PC-9 (cell line): ENCODE measurements at regions not wholly inside any gene's neighbourhood (a gene's known extent, or its start where the extent isn't known, plus 50 kb on each side); places are given as distances from the start of the nearest gene placed in this dataset.

ENCODE experiments used
- BruUV-seq: library from RNA; stranded (reverse); fragments of 400-500 nt; replicated peaks from 2 replicates; lab custom pipeline; 2021; lab: Mats Ljungman, UMichigan
- CTCF ChIA-PET: fragments of 300-600 bp; sonication (Branson Sonifier 250); formaldehyde crosslinking; loops from one replicate; lab custom pipeline; 2022; ENCODE audit warnings: antibody characterized with exemption; lab: Charles Lee
- POLR2A ChIA-PET: fragments of 300-600 bp; sonication (Branson Sonifier 250); formaldehyde crosslinking; loops from one replicate; lab custom pipeline; 2022; ENCODE audit warnings: antibody characterized with exemption; ENCODE audit not compliant: unreplicated experiment; lab: Charles Lee
- DNase-seq, 2 experiments: peaks; one replicate each; pipeline versions ENCODE4 v3.0.0 to v3.0.0-alpha.2; 2015 to 2022; ENCODE audit warnings: mixed read lengths in 1 of 2
- H2AFZ ChIP-seq: fragments of 200-600 bp; sonication (generic); 2 replicates; pipeline ENCODE4 v1.8.1; 2017; ENCODE audit warnings: antibody characterized with exemption
- H3F3A ChIP-seq: fragments of 200-600 bp; sonication (generic); 2 replicates; pipeline ENCODE4 v1.8.1; 2017; ENCODE audit warnings: antibody characterized with exemption, mild to moderate bottlenecking, low read depth; ENCODE audit not compliant: insufficient read depth
- H3K27ac ChIP-seq: fragments of 200-600 bp; sonication (generic); 2 replicates; pipeline ENCODE4 v1.6.1; 2016; ENCODE audit warnings: mixed run types
- H3K27me3 ChIP-seq: fragments of 200-600 bp; sonication (generic); 2 replicates; pipeline ENCODE4 v1.6.1; 2016; ENCODE audit warnings: low read depth, mixed run types; ENCODE audit not compliant: insufficient read depth
- H3K36me3 ChIP-seq: fragments of 200-600 bp; sonication (generic); 2 replicates; pipeline ENCODE4 v1.6.1; 2016; ENCODE audit warnings: low read depth, mixed run types
- H3K4me1 ChIP-seq: fragments of 200-600 bp; sonication (generic); replicated peaks from 2 replicates; pipeline ENCODE4 v1.6.1; 2016; ENCODE audit warnings: mixed run types; ENCODE audit not compliant: insufficient read depth
- H3K4me2 ChIP-seq: fragments of 200-600 bp; sonication (generic); 2 replicates; pipeline ENCODE4 v1.6.1; 2017; ENCODE audit warnings: mixed run types
- H3K4me3 ChIP-seq: fragments of 200-600 bp; sonication (generic); 2 replicates; pipeline ENCODE4 v1.6.1; 2016; ENCODE audit warnings: mixed run types
- H3K79me2 ChIP-seq: fragments of 200-600 bp; sonication (generic); 2 replicates; pipeline ENCODE4 v1.6.1; 2017; ENCODE audit warnings: low read depth, mixed run types
- H3K9me2 ChIP-seq: fragments of 200-600 bp; sonication (generic); 2 replicates; pipeline ENCODE4 v1.8.1; 2017; ENCODE audit warnings: mild to moderate bottlenecking; ENCODE audit not compliant: insufficient read depth
- H3K9me3 ChIP-seq: fragments of 200-600 bp; sonication (generic); 2 replicates; pipeline ENCODE4 v1.8.1; 2016; ENCODE audit warnings: low read depth; ENCODE audit not compliant: insufficient read depth
- H4K20me1 ChIP-seq: fragments of 200-600 bp; sonication (generic); 2 replicates; pipeline ENCODE4 v1.8.1; 2017; ENCODE audit not compliant: insufficient read depth
- CTCF ChIP-seq: fragments of 200-600 bp; sonication (generic); conservative IDR thresholded peaks from 2 replicates; pipeline ENCODE4 v1.6.1; 2017; ENCODE audit warnings: mixed run types, antibody characterized with exemption, mild to moderate bottlenecking, moderate library complexity
- EZH2 ChIP-seq: fragments of 200-600 bp; sonication (generic); IDR thresholded peaks from 2 replicates; pipeline ENCODE4 v1.8.0; 2017; ENCODE audit warnings: antibody characterized with exemption, low read depth
- intact Hi-C: fragments of 100-400 bp; cut with micrococcal nuclease; formaldehyde crosslinking; loops from one replicate; pipeline ENCODE4 v1.10.0; 2022; ENCODE audit not compliant: unreplicated experiment

DNA sequence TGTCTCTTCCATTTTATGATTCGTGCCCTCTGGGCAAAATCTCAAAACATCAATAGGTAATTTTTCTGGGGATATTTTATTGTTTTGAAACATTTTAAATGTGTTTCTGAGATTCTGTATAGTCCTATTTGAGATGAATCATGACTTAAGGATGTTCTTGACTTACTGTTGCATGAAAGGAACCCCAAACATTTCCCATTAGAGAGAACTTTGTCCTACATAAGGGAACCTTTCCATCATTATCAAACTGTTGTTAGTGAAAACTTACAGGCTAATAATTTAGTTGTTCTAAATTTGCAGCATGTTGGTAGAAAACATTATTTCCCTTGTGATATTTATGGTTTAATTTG, 523.3 kb downstream of the PPARGC1A start:
- Histone ChIP-seq H3K27me3 (no peaks in the 10 kb centered on the region), H3F3A (no peaks in the 10 kb centered on the region), H3K27ac (no peak overlapping the region), H3K4me2 (no peak overlapping the region), H4K20me1 (no peaks in the 10 kb centered on the region), H3K9me3 (no peaks in the 10 kb centered on the region), H3K4me3 (no peak overlapping the region), H3K79me2 (no peaks in the 10 kb centered on the region), H2AFZ (no peak overlapping the region), H3K9me2 (no peaks in the 10 kb centered on the region), H3K36me3 (no peaks in the 10 kb centered on the region), H3K4me1 (no peaks in the 10 kb centered on the region)
- ChIA-PET CTCF (no interaction called here), POLR2A (no interaction called here)
- no peak for DNase-seq
- no peak for TF ChIP-seq CTCF
- no peak for TF ChIP-seq EZH2
- no TSS peak for BruUV-seq
- intact Hi-C loops: no loop called here

GRCh38 chr4:23365871-23366556, 523.8 kb downstream of the PPARGC1A start:
- Histone ChIP-seq H3K4me3 (no peak overlapping the region), H3K36me3 (no peaks in the 10 kb centered on the region), H3K79me2 (no peaks in the 10 kb centered on the region), H3K9me3 (no peaks in the 10 kb centered on the region), H3F3A (no peaks in the 10 kb centered on the region), H4K20me1 (no peaks in the 10 kb centered on the region), H3K4me1 (no peaks in the 10 kb centered on the region), H3K27ac (no peak overlapping the region), H2AFZ (no peak overlapping the region), H3K27me3 (no peaks in the 10 kb centered on the region), H3K9me2 (no peaks in the 10 kb centered on the region), H3K4me2 (no peak overlapping the region)
- ChIA-PET POLR2A (no interaction called here), CTCF (no interaction called here)
- no peak for DNase-seq
- TF ChIP-seq CTCF (no peak), EZH2 (no peak)
- no TSS peak for BruUV-seq
- intact Hi-C loops: no loop called here

DNA sequence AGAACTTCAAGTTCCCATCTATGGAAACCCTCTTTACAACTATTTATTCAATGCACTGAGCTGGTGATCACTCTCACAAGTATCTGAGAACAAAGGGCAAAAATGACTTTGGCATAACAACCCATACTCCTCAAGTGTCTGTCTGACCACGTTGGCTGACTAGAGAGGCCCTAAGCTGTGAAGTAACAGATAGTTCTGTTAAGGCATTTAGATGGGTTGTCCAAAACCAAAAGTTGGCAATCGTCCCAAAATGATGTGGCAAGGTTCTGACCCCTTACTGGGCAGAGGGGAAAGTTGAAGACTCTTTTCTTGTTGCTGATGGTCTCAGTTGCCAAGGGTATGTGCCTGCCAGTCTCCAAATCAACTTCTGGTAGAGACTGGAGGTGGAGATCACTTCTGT, 524.8 kb downstream of the PPARGC1A start:
- no peaks in the 10 kb centered on the region for H3K9me2 ChIP-seq
- H2AFZ ChIP-seq: no peak overlapping the region
- H3K36me3 ChIP-seq: no peaks in the 10 kb centered on the region
- ChIA-PET POLR2A (no interaction called here), CTCF (no interaction called here)
- intact Hi-C loops: no loop called here
- TF ChIP-seq EZH2: no peak
- no peak for TF ChIP-seq CTCF
- H3K27ac ChIP-seq: no peak overlapping the region
- no peaks in the 10 kb centered on the region for H3F3A ChIP-seq
- no peak for DNase-seq
- H3K4me1 ChIP-seq: no peaks in the 10 kb centered on the region
- no peaks in the 10 kb centered on the region for H3K27me3 ChIP-seq
- no TSS peak for BruUV-seq
- H4K20me1 ChIP-seq: no peaks in the 10 kb centered on the region
- no peaks in the 10 kb centered on the region for H3K79me2 ChIP-seq
- H3K4me2 ChIP-seq: no peak overlapping the region
- no peaks in the 10 kb centered on the region for H3K9me3 ChIP-seq
- H3K4me3 ChIP-seq: no peak overlapping the region
